Activated T-cell treated with anti-CD3 and anti-CD28 coated beads, Interleukin-2, amount 50 U/mL, for 24 hours (primary cell): ENCODE measurements at regions not wholly inside any gene's neighbourhood (a gene's known extent, or its start where the extent isn't known, plus 50 kb on each side); places are given as distances from the start of the nearest gene placed in this dataset.

Experiments used
- DNase-seq: peaks from one replicate; pipeline ENCODE4 v3.0.0-alpha.2; 2020
- H3K27ac Mint-ChIP-seq: 2 replicates; pipeline ENCODE4 v1.8.0; 2020; ENCODE audit warnings: mild to moderate bottlenecking, mixed read lengths
- H3K27me3 Mint-ChIP-seq: 2 replicates; pipeline ENCODE4 v1.8.0; 2020; ENCODE audit warnings: mixed read lengths
- H3K36me3 Mint-ChIP-seq: 2 replicates; pipeline ENCODE4 v1.8.0; 2020; ENCODE audit warnings: low read depth, mixed read lengths
- H3K4me1 Mint-ChIP-seq: 2 replicates; pipeline ENCODE4 v1.8.0; 2020; ENCODE audit warnings: low read depth, mixed read lengths
- H3K4me3 Mint-ChIP-seq: 2 replicates; pipeline ENCODE4 v1.8.0; 2020; ENCODE audit warnings: mild to moderate bottlenecking, moderate library complexity, mixed read lengths
- H3K9me3 Mint-ChIP-seq: 2 replicates; pipeline ENCODE4 v1.8.0; 2020; ENCODE audit warnings: mixed read lengths

DNA sequence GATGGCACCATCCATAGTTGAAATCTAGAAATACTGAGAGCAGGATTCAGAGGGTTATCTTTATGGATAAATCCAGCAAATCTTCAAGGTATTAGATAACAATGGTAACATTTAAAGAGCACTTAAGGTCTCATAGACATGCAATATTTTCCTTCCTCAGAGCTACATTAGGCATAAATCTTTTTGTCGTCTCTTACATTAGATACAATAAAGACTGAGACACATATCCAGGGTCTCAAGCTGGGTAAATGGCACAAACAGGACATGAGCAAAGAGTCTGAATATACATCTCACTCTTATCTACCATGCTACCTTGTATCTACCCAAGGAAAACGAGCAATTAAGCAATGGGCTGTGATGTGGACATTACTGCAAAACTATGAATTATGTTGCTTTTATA, 927.3 kb upstream of the EPHA6 start:
- Mint-ChIP-seq H3K4me3 (no peak overlapping the region), H3K4me1 (no peaks in the 10 kb centered on the region), H3K27ac (no peak overlapping the region), H3K36me3 (no peaks in the 10 kb centered on the region), H3K27me3 (no peaks in the 10 kb centered on the region), H3K9me3 (peaks cover 3% of the 10 kb centered on the region)
- no peak for DNase-seq

DNA sequence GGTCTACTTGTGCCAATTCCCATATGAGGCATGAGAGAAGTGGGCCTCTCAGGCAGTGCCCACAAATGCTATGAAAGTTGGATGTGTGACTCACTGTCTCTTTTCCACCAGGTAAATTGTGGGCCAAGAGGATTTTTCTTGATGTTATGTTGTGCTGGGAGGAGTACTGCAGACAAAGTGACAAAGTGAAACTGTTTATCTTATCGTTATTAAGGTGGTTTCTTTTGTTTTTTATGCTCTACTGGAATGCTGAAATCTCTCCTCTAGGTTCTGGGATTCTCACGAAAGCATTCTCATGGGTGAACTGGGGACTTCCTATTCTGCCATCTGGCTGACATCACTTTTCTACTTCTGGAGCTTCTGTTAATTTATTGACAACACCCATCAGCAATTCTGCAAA, 919.6 kb upstream of the EPHA6 start:
- no peaks in the 10 kb centered on the region for H3K4me1 Mint-ChIP-seq
- no peak overlapping the region for H3K27ac Mint-ChIP-seq
- peaks cover 8% of the 10 kb centered on the region for H3K9me3 Mint-ChIP-seq
- no peak for DNase-seq
- H3K4me3 Mint-ChIP-seq = no peak overlapping the region
- H3K36me3 Mint-ChIP-seq = no peaks in the 10 kb centered on the region
- H3K27me3 Mint-ChIP-seq = no peaks in the 10 kb centered on the region

DNA sequence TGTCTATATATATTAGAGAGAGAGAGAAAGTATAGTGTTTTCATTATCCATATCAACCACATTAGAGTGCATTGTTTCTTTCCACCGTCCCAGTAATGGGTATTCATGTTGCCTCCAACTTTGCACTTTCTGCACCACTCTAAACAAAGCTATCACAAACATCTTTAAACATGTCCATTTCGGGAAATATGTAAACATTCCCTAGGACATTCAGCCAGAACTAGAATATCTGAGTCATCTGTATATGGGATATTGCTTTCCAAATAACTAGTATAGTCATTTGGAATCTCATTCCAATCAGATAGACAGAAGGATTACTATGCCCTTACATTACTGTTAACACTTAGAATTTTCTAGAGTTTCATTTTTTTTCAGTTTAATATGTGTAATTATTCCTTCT, 914.9 kb upstream of the EPHA6 start:
- peaks cover 3% of the 10 kb centered on the region for H3K9me3 Mint-ChIP-seq
- no peak overlapping the region for H3K27ac Mint-ChIP-seq
- H3K4me1 Mint-ChIP-seq = no peaks in the 10 kb centered on the region
- H3K36me3 Mint-ChIP-seq = no peaks in the 10 kb centered on the region
- no peak for DNase-seq
- H3K4me3 Mint-ChIP-seq = no peak overlapping the region
- no peaks in the 10 kb centered on the region for H3K27me3 Mint-ChIP-seq

DNA sequence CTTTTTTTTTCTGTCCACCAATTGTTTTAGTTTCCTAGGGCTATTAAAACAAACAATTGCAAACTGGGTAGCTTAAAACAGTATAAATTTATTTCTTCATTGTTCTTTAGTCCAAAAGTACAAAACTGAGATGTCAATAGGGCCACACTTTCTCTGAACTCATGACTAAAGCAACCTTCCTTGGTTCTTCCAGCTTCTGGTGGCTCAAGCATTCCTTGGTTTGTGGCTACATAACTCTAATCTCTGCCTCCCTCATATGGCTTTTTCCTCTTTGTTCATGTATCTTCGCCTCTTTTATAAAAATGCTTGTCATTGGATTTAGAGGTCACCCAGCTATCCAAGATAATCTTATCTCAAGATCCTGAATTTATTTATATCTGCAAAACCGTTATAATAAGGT, 914.5 kb upstream of the EPHA6 start:
- Mint-ChIP-seq H3K27ac (no peak overlapping the region), H3K36me3 (no peaks in the 10 kb centered on the region), H3K4me3 (no peak overlapping the region), H3K9me3 (peaks cover 3% of the 10 kb centered on the region), H3K4me1 (no peaks in the 10 kb centered on the region), H3K27me3 (no peaks in the 10 kb centered on the region)
- DNase-seq = no peak

DNA sequence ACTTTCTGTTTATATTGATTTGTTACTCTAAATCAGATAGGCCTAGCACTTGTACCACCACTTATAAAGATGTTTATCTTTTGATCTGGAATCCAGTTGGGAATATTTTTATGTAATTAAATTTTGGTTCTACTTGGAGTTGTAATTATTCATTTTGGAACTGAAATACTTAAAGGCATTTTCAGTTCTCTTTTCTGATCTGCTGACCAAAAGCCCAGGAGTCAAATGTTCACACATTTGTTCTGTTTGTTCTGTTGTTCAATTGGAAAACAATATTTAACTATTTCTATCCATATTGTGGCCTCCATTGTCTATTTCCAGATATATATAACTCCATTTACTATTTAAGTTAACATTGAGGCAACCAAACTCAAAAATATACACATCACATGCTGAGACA, 912.4 kb upstream of the EPHA6 start:
- H3K27me3 Mint-ChIP-seq = no peaks in the 10 kb centered on the region
- no peaks in the 10 kb centered on the region for H3K4me1 Mint-ChIP-seq
- no peak overlapping the region for H3K4me3 Mint-ChIP-seq
- no peak overlapping the region for H3K27ac Mint-ChIP-seq
- H3K36me3 Mint-ChIP-seq = no peaks in the 10 kb centered on the region
- no peak for DNase-seq
- H3K9me3 Mint-ChIP-seq = peaks cover 4% of the 10 kb centered on the region

DNA sequence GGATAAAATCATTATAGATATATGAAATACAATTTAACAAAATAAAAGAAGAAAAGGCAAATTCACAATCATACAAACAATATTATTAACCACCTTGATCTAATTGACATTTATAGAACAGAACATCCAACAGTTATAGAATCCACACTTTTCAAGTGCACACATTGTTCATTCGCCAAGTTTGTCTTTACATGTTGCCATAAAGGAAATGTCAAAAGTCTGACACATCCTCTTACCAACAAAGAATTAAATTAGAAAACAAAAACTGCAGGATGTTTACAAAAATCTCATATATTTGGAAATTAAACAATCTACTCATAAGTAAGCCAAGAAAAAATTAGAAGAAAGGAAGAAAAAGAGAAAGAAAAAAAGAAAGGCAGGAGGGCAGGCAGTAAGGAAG, 909.2 kb upstream of the EPHA6 start:
- no peaks in the 10 kb centered on the region for H3K36me3 Mint-ChIP-seq
- peaks cover 10% of the 10 kb centered on the region for H3K9me3 Mint-ChIP-seq
- no peak overlapping the region for H3K27ac Mint-ChIP-seq
- H3K4me1 Mint-ChIP-seq = no peaks in the 10 kb centered on the region
- no peak for DNase-seq
- H3K4me3 Mint-ChIP-seq = no peak overlapping the region
- H3K27me3 Mint-ChIP-seq = no peaks in the 10 kb centered on the region

DNA sequence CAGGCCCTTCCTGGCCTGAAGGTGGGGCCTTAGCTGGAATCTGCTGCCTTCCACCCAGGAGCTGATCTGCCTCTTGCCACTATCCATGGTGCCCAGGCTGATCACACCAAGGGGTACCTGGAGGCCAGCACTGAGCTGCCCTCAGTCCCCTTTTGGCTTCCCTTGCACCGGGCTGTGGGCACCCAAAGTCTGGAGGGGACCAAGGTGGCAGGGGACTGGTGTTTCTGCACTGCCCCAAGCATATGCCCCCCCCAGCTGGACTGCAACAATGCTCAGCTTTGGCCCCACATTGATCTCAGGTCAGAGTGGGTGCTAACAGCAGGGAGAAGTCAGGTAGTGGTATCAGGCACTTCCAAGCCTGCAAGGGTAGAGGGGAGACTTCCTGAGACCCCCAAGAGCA, 902.6 kb upstream of the EPHA6 start:
- Mint-ChIP-seq H3K27ac (no peak overlapping the region), H3K9me3 (peaks cover 9% of the 10 kb centered on the region), H3K4me3 (no peak overlapping the region), H3K27me3 (no peaks in the 10 kb centered on the region), H3K36me3 (no peaks in the 10 kb centered on the region), H3K4me1 (no peaks in the 10 kb centered on the region)
- DNase-seq = no peak

DNA sequence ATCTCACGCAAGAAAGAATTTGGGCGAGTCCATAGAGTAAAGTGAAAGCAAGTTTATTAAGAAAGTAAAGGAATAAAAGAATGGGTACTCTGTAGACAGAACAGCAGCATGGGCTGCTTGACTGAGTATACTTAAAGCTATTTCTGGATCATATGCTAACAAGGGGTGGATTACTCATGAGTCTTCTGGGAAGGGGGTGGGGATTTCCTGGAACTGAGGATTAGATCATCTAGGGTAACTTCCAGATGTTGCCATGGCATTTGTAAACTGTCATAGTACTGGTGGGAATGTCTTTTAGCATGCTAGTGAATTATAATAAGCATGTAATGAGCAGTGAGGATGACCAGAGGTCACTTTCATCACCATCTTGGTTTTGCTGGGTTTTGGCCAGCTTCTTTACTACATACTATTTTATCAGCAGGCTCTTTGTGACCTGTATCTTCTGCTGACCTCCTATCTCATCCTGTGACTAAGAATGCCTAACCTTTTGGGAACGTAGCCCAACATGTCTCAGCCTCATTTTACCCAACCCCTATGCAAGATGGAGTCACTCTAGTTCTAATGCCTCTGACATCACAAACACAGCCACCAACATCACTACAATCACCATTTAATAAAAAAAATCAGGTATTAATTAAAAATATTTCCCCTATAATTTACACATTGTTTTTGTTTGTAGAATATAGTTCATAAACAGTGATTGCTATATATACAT, 890.7 kb upstream of the EPHA6 start:
- Mint-ChIP-seq H3K36me3 (no peaks in the 10 kb centered on the region), H3K4me1 (peaks cover 8% of the 10 kb centered on the region), H3K27me3 (no peaks in the 10 kb centered on the region), H3K27ac (no peak overlapping the region), H3K9me3 (peaks cover 13% of the 10 kb centered on the region), H3K4me3 (no peak overlapping the region)
- DNase-seq = no peak

DNA sequence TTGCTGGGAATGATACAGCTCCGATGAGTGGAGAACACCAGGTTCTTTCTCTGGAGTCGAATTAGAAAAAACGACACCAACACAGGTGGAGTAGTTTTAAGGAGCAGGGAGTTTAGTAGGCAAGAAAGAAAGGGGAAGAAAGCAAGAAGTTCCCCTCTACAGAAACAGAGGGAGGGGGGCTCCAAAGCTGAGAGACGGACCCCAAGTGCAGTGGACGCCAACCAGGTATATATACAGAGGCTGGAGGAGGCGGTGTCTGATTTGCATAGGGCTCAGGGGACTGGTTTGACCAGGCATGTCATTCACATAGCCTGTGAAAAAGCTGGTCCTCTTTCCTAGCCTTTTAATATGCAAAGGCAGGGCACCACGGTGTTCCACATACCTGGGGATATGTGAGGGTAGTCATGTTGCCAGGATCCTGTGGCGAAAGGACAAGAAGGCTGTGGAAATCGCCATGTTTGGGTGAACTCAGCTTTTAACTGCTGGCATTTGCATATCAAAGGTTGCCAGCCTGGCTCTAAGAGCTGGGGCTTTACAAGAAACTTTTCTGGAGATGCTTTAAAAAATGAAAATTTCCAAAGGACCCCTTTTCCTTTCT, 887.4 kb upstream of the EPHA6 start:
- no peaks in the 10 kb centered on the region for H3K27me3 Mint-ChIP-seq
- H3K9me3 Mint-ChIP-seq = peaks cover 13% of the 10 kb centered on the region
- no peak for DNase-seq
- H3K4me3 Mint-ChIP-seq = no peak overlapping the region
- H3K4me1 Mint-ChIP-seq = peaks cover 8% of the 10 kb centered on the region
- H3K27ac Mint-ChIP-seq = no peak overlapping the region
- H3K36me3 Mint-ChIP-seq = no peaks in the 10 kb centered on the region

DNA sequence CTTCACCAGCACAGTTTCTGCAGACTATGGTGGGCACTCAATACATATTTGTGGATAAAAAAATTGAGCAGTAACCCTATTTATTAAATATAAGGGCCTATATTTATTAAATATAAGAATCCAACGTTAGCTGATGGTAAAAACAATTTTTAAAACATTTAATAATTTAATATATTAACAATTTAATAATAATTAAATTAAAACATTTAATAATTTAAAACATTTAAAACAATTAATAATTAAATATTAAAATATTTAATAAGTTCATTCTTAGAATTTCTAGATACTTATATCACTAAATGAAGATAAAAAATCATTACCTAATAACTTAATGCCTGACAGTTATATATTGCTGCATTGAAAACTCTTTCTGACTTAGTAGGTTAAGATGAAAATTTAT, 880.2 kb upstream of the EPHA6 start:
- no peaks in the 10 kb centered on the region for H3K36me3 Mint-ChIP-seq
- no peak overlapping the region for H3K27ac Mint-ChIP-seq
- no peak for DNase-seq
- H3K9me3 Mint-ChIP-seq = peaks cover 9% of the 10 kb centered on the region
- no peaks in the 10 kb centered on the region for H3K4me1 Mint-ChIP-seq
- H3K27me3 Mint-ChIP-seq = no peaks in the 10 kb centered on the region
- no peak overlapping the region for H3K4me3 Mint-ChIP-seq

DNA sequence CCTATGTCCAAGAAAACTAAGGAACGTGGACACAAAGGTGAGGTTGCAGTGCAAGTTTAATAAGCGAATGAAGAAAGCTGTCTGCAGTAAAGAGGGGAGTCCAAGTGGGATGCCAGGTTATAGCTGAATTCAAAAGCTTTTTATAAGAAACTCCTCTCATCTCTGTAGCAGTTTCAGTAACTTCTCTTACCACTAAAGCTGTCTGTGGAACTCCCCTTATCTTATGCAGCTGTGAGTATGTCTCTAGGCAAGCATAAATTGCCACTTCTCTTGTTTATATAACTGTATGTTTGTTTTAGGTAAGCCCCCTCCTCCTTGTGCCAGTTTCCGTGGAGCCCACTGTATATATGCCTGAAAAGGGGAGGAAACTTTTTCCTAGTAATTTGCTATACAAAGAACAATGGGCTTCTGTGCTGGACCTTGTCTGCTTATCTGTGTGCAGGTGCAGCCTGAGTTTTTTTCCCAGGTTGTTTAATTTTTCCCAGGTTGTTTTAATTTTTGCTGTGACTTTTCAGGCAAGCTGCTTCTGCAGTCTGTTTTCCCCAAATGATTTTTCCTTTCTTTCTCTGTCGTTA, 875.1 kb upstream of the EPHA6 start:
- no peak for DNase-seq
- Mint-ChIP-seq H3K27me3 (no peaks in the 10 kb centered on the region), H3K36me3 (no peaks in the 10 kb centered on the region), H3K4me1 (no peaks in the 10 kb centered on the region), H3K4me3 (no peak overlapping the region), H3K9me3 (peaks cover 12% of the 10 kb centered on the region), H3K27ac (no peak overlapping the region)

DNA sequence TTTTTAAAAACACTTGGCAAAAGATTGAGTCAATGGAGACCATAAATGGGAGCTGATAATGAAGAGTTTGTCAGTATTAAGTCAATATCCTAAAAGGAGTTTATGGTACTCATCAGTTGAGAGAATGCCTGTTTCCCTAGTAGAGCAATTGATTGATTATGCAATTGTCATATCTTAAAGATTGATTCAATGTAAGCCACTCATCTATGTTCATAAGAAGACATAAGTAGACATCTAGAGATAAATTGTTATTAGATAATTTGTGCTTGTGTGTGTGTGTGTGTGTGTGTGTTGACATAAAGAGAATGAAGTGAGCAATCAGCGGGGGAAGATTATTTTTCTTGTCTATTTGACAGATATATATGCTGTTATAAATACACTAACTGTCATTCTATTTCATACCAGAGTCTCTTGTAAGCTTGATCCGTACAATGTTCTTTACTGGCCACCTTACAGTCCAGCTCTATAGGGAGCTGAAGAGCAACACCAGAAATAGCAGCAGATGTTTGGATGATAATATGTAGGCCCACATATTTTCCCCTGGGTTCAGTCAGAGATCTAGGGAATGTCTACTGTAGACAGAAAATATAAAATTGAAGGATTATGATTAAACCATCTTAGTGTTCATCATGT, 848.6 kb upstream of the EPHA6 start:
- Mint-ChIP-seq H3K27me3 (no peaks in the 10 kb centered on the region), H3K4me1 (no peaks in the 10 kb centered on the region), H3K36me3 (no peaks in the 10 kb centered on the region), H3K4me3 (no peak overlapping the region), H3K9me3 (peaks cover 2% of the 10 kb centered on the region), H3K27ac (no peak overlapping the region)
- DNase-seq = no peak

DNA sequence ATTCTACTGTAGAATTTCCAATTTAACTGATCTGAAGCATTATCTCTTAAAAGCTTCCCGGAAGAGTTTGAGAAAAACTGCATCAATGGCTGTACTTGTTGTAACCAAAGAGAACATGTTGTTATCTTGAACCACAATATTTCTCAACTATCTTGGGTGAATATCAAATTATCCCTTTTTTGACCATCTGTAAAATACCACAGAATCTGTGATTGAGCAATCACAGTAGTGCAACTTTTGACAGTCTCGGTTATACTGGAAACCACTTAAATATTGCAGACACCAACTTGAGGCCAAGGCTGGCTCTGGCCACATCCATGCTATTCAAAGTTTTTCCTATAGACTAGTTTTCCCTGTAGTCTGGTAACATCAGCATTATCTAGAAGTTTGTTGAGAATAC, 842.8 kb upstream of the EPHA6 start:
- peaks cover 10% of the 10 kb centered on the region for H3K9me3 Mint-ChIP-seq
- H3K27ac Mint-ChIP-seq = no peak overlapping the region
- no peaks in the 10 kb centered on the region for H3K4me1 Mint-ChIP-seq
- no peak for DNase-seq
- H3K36me3 Mint-ChIP-seq = no peaks in the 10 kb centered on the region
- H3K27me3 Mint-ChIP-seq = no peaks in the 10 kb centered on the region
- H3K4me3 Mint-ChIP-seq = no peak overlapping the region

DNA sequence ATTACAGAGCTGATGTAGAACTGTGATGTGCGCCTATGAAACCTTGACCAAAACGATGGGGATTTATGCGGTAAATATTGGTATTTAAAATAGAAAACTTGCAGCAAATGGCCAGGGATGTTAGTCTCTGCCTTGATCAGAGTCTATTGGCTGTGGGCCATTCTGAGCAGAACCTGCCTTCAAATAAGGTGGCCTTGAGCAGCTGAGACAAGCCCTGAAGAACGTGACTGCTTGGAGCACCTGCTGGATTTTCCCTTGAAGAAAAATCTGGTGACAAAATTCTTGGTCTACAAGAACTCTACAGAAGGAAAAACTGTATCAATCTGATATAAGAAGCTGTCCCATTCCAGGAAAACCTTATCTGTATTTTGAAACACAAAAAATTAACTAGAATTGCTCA, 820.1 kb upstream of the EPHA6 start:
- Mint-ChIP-seq H3K36me3 (no peaks in the 10 kb centered on the region), H3K4me3 (no peak overlapping the region), H3K27ac (no peak overlapping the region), H3K9me3 (peaks cover 9% of the 10 kb centered on the region), H3K4me1 (no peaks in the 10 kb centered on the region), H3K27me3 (no peaks in the 10 kb centered on the region)
- DNase-seq = no peak

DNA sequence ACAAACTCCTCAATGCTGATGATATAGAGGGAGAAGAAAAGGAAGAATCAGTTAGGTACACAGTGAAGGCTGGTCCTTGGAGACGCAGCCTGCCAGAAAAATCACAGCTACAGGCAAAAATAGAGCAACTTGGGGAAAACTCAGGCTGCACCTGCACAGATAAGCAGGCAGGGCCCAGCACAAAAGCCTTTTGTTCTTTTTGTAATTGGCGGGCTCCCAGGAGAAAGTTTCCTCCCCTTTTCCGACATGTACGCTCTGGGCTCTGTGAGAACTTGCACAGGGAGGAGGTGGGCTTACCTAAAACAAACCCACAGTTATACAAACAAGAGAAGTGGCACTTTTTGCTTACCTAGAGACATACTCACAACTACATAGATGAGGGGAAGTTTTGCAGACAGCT, 813.4 kb upstream of the EPHA6 start:
- Mint-ChIP-seq H3K36me3 (no peaks in the 10 kb centered on the region), H3K4me3 (no peak overlapping the region), H3K9me3 (peaks cover 5% of the 10 kb centered on the region), H3K27me3 (no peaks in the 10 kb centered on the region), H3K27ac (no peak overlapping the region), H3K4me1 (no peaks in the 10 kb centered on the region)
- DNase-seq = no peak
